ENCODE measurements at regions not wholly inside any gene's neighbourhood (a gene's known extent, or its start where the extent isn't known, plus 50 kb on each side); places are given as distances from the start of the nearest gene placed in this dataset.

GRCh38 chr5:173441053-173441628, 112.9 kb upstream of the STC2 start:
- no peak overlapping the region for H3K4me3 ChIP-seq (ENCODE audit: control insufficient read depth, low read depth, low read length)
- DNase-seq (ENCODE audit: low read depth), result no peak
- no peak for TF ChIP-seq CTCF (IDR thresholded peaks at IDR 0.05; ENCODE audit: control insufficient read depth, insufficient read depth, low read depth, low read length, missing control alignments)

- no peak for TF ChIP-seq CTCF (IDR thresholded peaks at IDR 0.05; ENCODE audit: control insufficient read depth, insufficient read depth, low read depth, low read length, missing control alignments)
- no peak overlapping the region for H3K4me3 ChIP-seq (ENCODE audit: control insufficient read depth, low read depth, low read length)
- no peak for DNase-seq (ENCODE audit: low read depth)
These were observed 110.7 kb upstream of the STC2 start for GRCh38 chr5:173438951-173439350.

GRCh38 chr5:173435447-173435846, 107.2 kb upstream of the STC2 start:
- DNase-seq (ENCODE audit: low read depth), result no peak
- TF ChIP-seq CTCF (IDR thresholded peaks at IDR 0.05; ENCODE audit: control insufficient read depth, insufficient read depth, low read depth, low read length, missing control alignments), result no peak
- H3K4me3 ChIP-seq (ENCODE audit: control insufficient read depth, low read depth, low read length), result no peak overlapping the region

GRCh38 chr5:173434270-173434669, 106.1 kb upstream of the STC2 start:
- no peak for DNase-seq (ENCODE audit: low read depth)
- no peak overlapping the region for H3K4me3 ChIP-seq (ENCODE audit: control insufficient read depth, low read depth, low read length)
- TF ChIP-seq CTCF (IDR thresholded peaks at IDR 0.05; ENCODE audit: control insufficient read depth, insufficient read depth, low read depth, low read length, missing control alignments), result no peak

- no peak for DNase-seq (ENCODE audit: low read depth)
- TF ChIP-seq CTCF (IDR thresholded peaks at IDR 0.05; ENCODE audit: control insufficient read depth, insufficient read depth, low read depth, low read length, missing control alignments), result no peak
- H3K4me3 ChIP-seq (ENCODE audit: control insufficient read depth, low read depth, low read length), result no peak overlapping the region
These were observed 102.2 kb upstream of the STC2 start for GRCh38 chr5:173430394-173430793.

- no peak overlapping the region for H3K4me3 ChIP-seq (ENCODE audit: control insufficient read depth, low read depth, low read length)
- TF ChIP-seq CTCF (IDR thresholded peaks at IDR 0.05; ENCODE audit: control insufficient read depth, insufficient read depth, low read depth, low read length, missing control alignments), result no peak
- DNase-seq (ENCODE audit: low read depth), result no peak
These were observed 101.4 kb upstream of the STC2 start for GRCh38 chr5:173429489-173430150.
